CD4-positive, alpha-beta T cell (primary cell): ENCODE measurements at regions not wholly inside any gene's neighbourhood (a gene's known extent, or its start where the extent isn't known, plus 50 kb on each side); places are given as distances from the start of the nearest gene placed in this dataset.

Experiments used
- ATAC-seq: fragments of 200-7000 bp; cut with Tn5 transposase; one replicate; pipeline ENCODE4 v1.10.0; 2022; ENCODE audit warnings: mild to moderate bottlenecking; ENCODE audit not compliant: poor library complexity
- CTCF ChIA-PET: fragments of 350-600 bp; sonication (Branson Sonifier 250); formaldehyde crosslinking; loops from one replicate; lab custom pipeline; 2021; ENCODE audit warnings: antibody characterized with exemption, inconsistent platforms; lab: Charles Lee
- POLR2A ChIA-PET: fragments of 350-600 bp; sonication (Branson Sonifier 250); formaldehyde crosslinking; loops from one replicate; lab custom pipeline; 2021; ENCODE audit warnings: antibody characterized with exemption, inconsistent platforms; lab: Charles Lee
- DNase-seq, 14 experiments: peaks; one replicate each; pipeline ENCODE4 v3.0.0-alpha.2; 2013 to 2020; ENCODE audit warnings: mixed read lengths in 2 of 14
- H3K27ac ChIP-seq, 2 donors: one replicate each; pipeline versions ENCODE4 v1.5.1 to v1.7.0; 2013; ENCODE audit warnings: low read length in 2 of 2, low read depth in 1 of 2, mild to moderate bottlenecking in 1 of 2
- H3K27me3 ChIP-seq, 2 experiments: 1 replicate in 1 of 2; 2 replicates in 1 of 2; pipeline versions ENCODE4 v1.6.1 to v1.7.0; 2013; ENCODE audit warnings: low read length in 2 of 2, control low read depth in 1 of 2, mild to moderate bottlenecking in 1 of 2, moderate library complexity in 1 of 2; ENCODE audit not compliant: insufficient read depth in 2 of 2, control insufficient read depth in 1 of 2
- H3K36me3 ChIP-seq: one replicate; pipeline ENCODE4 v1.6.1; 2013; ENCODE audit warnings: low read length, control low read depth; ENCODE audit not compliant: insufficient read depth
- H3K4me1 ChIP-seq: one replicate; pipeline ENCODE4 v1.6.1; 2013; ENCODE audit warnings: low read length, control low read depth; ENCODE audit not compliant: insufficient read depth
- H3K4me3 ChIP-seq: one replicate; pipeline ENCODE4 v1.5.1; 2013; ENCODE audit warnings: mild to moderate bottlenecking, low read length, moderate library complexity
- H3K9me3 ChIP-seq, 2 experiments: 1 replicate in 1 of 2; 2 replicates in 1 of 2; pipeline versions ENCODE4 v1.6.1 to v1.7.0; 2013; ENCODE audit warnings: low read length in 2 of 2, mild to moderate bottlenecking in 2 of 2, control low read depth in 1 of 2, moderate library complexity in 1 of 2; ENCODE audit not compliant: control insufficient read depth in 1 of 2, insufficient read depth in 1 of 2
- H3K27ac Mint-ChIP-seq: one replicate; pipeline ENCODE4 v1.8.0; 2020; ENCODE audit warnings: mixed read lengths
- H3K27me3 Mint-ChIP-seq: one replicate; pipeline ENCODE4 v1.8.0; 2021; ENCODE audit warnings: mixed read lengths
- H3K36me3 Mint-ChIP-seq: one replicate; pipeline ENCODE4 v1.8.0; 2021; ENCODE audit warnings: low read depth, mixed read lengths
- H3K4me1 Mint-ChIP-seq: one replicate; pipeline ENCODE4 v1.8.0; 2021; ENCODE audit warnings: low read depth, mixed read lengths
- H3K4me3 Mint-ChIP-seq: one replicate; pipeline ENCODE4 v1.8.0; 2020; ENCODE audit warnings: mild to moderate bottlenecking, mixed read lengths
- H3K9me3 Mint-ChIP-seq: one replicate; pipeline ENCODE4 v1.8.0; 2020; ENCODE audit warnings: mixed read lengths
- intact Hi-C, 2 experiments: fragments of 100-400 bp; cut with DNase I in 1 of 2; cut with micrococcal nuclease in 1 of 2; formaldehyde crosslinking; loops; one replicate each; pipeline versions ENCODE4 v1.15.1 to v1.9.0; 2023 to 2025; cut with DNase I, micrococcal nuclease
- TF ChIP-seq, protein P1 (sequence below): fragments of 200-600 bp; IDR thresholded peaks from one replicate; pipeline ENCODE4 v1.8.0; 2022; ENCODE audit warnings: antibody characterized with exemption, mild to moderate bottlenecking

DNA sequence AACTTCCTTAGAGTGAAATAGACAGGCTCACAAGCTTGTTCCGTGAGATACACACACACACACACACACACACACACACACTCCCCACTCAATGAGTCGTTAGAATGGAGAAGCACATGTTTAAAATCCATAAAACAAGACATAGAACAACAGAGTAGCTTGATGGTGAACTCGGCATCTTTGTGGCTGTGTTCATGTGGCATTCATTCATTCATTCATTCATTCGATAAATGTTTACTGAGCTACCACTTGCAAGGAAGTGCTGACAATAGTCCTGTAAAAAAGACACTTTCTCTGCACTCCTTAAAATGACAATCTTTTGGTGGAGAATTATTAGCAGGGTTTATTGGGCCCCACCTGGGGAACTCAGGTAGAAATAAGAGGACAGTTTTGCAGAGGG lies 242.0 kb downstream of the FOXA2 start:
- H3K4me1 Mint-ChIP-seq = no peaks in the 10 kb centered on the region
- ATAC-seq (no peak), DNase-seq (no peak)
- no peaks in the 10 kb centered on the region for H3K36me3 Mint-ChIP-seq
- TF ChIP-seq, protein P1, sequence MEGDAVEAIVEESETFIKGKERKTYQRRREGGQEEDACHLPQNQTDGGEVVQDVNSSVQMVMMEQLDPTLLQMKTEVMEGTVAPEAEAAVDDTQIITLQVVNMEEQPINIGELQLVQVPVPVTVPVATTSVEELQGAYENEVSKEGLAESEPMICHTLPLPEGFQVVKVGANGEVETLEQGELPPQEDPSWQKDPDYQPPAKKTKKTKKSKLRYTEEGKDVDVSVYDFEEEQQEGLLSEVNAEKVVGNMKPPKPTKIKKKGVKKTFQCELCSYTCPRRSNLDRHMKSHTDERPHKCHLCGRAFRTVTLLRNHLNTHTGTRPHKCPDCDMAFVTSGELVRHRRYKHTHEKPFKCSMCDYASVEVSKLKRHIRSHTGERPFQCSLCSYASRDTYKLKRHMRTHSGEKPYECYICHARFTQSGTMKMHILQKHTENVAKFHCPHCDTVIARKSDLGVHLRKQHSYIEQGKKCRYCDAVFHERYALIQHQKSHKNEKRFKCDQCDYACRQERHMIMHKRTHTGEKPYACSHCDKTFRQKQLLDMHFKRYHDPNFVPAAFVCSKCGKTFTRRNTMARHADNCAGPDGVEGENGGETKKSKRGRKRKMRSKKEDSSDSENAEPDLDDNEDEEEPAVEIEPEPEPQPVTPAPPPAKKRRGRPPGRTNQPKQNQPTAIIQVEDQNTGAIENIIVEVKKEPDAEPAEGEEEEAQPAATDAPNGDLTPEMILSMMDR = no peak
- no peak overlapping the region for H3K4me3 Mint-ChIP-seq
- CTCF ChIA-PET = no interaction called here
- Histone ChIP-seq H3K27me3 (no peaks in the 10 kb centered on the region), H3K27ac (no peak overlapping the region), H3K36me3 (no peaks in the 10 kb centered on the region), H3K4me3 (no peak overlapping the region), H3K9me3 (peaks cover 0 to 10% of the 10 kb centered on the region in 2 experiments), H3K4me1 (no peaks in the 10 kb centered on the region)
- POLR2A ChIA-PET = no interaction called here
- H3K27me3 Mint-ChIP-seq = peaks cover 9% of the 10 kb centered on the region
- H3K9me3 Mint-ChIP-seq = no peaks in the 10 kb centered on the region
- intact Hi-C loops = no loop called here
- no peak overlapping the region for H3K27ac Mint-ChIP-seq

DNA sequence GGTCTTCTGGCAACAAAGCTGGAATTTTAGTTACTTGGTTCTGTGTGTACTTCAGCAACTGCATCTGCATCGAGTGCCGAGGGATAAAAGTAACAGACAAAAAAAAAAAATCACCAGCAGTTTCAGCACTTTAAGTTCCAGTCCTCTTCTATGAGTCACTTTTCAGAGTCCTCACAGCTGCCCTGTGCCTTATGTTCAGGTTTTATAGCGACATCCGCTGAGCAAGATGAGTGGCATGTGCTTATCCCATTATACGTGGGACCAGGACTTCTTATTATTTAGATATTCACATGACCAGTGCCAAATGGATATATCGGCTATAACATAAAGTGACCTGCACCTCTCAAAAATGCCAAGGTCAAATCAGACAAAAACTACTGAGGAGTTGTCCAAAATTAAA lies 242.9 kb downstream of the FOXA2 start:
- TF ChIP-seq, protein P1 = no peak
- ATAC-seq (no peak), DNase-seq (no peak)
- Mint-ChIP-seq H3K4me1 (no peaks in the 10 kb centered on the region), H3K36me3 (no peaks in the 10 kb centered on the region), H3K27ac (no peak overlapping the region), H3K9me3 (no peaks in the 10 kb centered on the region), H3K27me3 (peaks cover 15% of the 10 kb centered on the region), H3K4me3 (no peak overlapping the region)
- Histone ChIP-seq H3K4me3 (no peak overlapping the region), H3K27me3 (no peaks in the 10 kb centered on the region), H3K4me1 (no peaks in the 10 kb centered on the region), H3K36me3 (no peaks in the 10 kb centered on the region), H3K27ac (no peak overlapping the region), H3K9me3 (peaks cover 0 to 10% of the 10 kb centered on the region in 2 experiments)
- ChIA-PET CTCF (no interaction called here), POLR2A (no interaction called here)
- intact Hi-C loops = no loop called here

DNA sequence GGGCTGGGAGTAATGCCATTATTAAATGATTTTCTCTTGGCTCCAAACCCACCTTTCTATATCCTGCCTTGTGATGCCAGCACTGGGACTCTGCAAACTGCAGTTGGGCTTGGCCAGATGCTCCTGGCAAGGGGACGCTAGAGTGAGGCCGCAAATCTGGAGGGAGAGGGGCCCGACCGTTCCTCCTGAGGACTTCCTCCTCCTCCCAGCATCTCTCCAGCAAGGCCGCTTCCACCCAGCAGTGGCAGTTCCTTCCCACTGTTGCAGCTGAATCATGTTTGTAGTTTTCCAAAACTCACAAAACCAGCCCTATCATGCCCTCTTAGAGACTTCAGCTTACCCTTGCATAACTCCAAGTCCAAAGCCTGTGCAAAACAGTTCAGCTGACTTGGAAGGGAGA lies 244.4 kb downstream of the FOXA2 start:
- no peaks in the 10 kb centered on the region for H3K4me1 ChIP-seq

More for the DNA sequence above, 244.4 kb downstream of the FOXA2 start:
- no peak for ATAC-seq
- ChIA-PET POLR2A (no interaction called here), CTCF (interaction anchor here (1.9 kb wide), 1 partner anchor 12 kb away, joined by 5 read pairs; no protein-coding TSS in a partner anchor)
- H3K27me3 ChIP-seq = no peaks in the 10 kb centered on the region
- no peaks in the 10 kb centered on the region for H3K36me3 Mint-ChIP-seq
- no peak for DNase-seq
- peaks cover 0 to 10% of the 10 kb centered on the region in 2 experiments for H3K9me3 ChIP-seq
- intact Hi-C loops = loop anchor here (5.0 to 10.0 kb wide), 3 partner anchors 342 to 1265 kb away; partner anchors contain the start of gene CST9 (in 2 of the 2)
- peaks cover 15% of the 10 kb centered on the region for H3K27me3 Mint-ChIP-seq
- H3K4me3 Mint-ChIP-seq = no peak overlapping the region
- no peak overlapping the region for H3K27ac ChIP-seq
- no peak overlapping the region for H3K4me3 ChIP-seq
- H3K27ac Mint-ChIP-seq = no peak overlapping the region
- H3K9me3 Mint-ChIP-seq = no peaks in the 10 kb centered on the region
- TF ChIP-seq, protein P1 = no peak
- no peaks in the 10 kb centered on the region for H3K4me1 Mint-ChIP-seq
- H3K36me3 ChIP-seq = no peaks in the 10 kb centered on the region
